Mammary epithelial cell (primary cell): ENCODE measurements at regions not wholly inside any gene's neighbourhood (a gene's known extent, or its start where the extent isn't known, plus 50 kb on each side); places are given as distances from the start of the nearest gene placed in this dataset.

Experiments
- EZH2 ChIP-seq: IDR thresholded peaks from 2 replicates; pipeline ENCODE4 v1.6.1; 2012; ENCODE audit warnings: low read length, inconsistent platforms, borderline replicate concordance
- TF ChIP-seq, protein P1 (sequence below), 2 donors: IDR thresholded peaks in 1 of 2; conservative IDR thresholded peaks in 1 of 2; 2 replicates each; pipeline ENCODE4 v1.5.1; 2011 to 2012; ENCODE audit warnings: inconsistent platforms in 2 of 2, low read length in 2 of 2, mild to moderate bottlenecking in 2 of 2, control low read depth in 1 of 2, low read depth in 1 of 2; ENCODE audit not compliant: insufficient read depth in 1 of 2; ENCODE audit errors: extremely low read depth in 1 of 2

DNA sequence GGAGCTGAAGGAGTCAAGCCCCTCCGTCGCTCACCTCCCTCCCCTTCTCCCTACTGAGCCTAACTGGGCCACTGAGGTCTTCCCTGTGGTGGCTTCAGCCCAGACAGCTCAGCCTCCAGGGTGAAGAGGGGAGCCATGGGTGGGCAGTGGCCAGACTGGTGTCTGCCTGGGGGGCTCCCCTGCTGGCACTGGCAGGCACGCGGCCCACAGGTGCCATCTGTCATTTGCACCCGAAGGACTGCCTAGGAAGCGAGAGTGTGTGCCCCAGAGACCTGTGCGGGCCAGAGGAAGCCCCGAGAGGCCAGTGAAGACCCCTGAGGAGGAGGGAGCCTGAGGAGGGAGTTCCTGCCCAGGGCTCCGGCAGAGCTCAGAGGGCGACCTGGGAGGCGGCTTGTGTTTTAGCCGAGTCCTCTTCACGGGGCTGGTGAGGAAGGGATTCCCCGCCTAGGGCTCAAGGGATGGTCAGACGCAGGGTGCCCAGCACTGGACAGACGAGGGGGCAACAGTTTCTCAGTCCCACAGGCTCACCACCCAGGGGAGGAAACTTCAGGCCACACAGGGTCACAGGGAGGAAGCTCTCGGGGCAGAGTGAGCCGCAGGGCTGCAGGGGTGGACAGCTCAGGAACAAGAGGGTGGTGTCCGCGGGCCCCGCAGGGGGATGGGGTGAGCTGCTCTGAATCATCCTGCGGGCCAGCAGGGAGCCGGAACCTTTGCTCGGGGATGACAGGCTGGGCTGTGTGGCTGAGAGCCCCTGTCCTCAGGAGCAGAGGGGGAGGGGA lies 76.2 kb upstream of the PPP2R2D start:
- TF ChIP-seq EZH2: no peak
- TF ChIP-seq, protein P1, sequence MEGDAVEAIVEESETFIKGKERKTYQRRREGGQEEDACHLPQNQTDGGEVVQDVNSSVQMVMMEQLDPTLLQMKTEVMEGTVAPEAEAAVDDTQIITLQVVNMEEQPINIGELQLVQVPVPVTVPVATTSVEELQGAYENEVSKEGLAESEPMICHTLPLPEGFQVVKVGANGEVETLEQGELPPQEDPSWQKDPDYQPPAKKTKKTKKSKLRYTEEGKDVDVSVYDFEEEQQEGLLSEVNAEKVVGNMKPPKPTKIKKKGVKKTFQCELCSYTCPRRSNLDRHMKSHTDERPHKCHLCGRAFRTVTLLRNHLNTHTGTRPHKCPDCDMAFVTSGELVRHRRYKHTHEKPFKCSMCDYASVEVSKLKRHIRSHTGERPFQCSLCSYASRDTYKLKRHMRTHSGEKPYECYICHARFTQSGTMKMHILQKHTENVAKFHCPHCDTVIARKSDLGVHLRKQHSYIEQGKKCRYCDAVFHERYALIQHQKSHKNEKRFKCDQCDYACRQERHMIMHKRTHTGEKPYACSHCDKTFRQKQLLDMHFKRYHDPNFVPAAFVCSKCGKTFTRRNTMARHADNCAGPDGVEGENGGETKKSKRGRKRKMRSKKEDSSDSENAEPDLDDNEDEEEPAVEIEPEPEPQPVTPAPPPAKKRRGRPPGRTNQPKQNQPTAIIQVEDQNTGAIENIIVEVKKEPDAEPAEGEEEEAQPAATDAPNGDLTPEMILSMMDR (conservative IDR thresholded peaks at IDR 0.05 in 1 of 2, IDR thresholded peaks at IDR 0.05 in 1 of 2; ENCODE audit: extremely low read depth in 1 of 2, insufficient read depth in 1 of 2, low read depth in 1 of 2, low read length in 2 of 2): no peak
